ENCODE measurements at regions not wholly inside any gene's neighbourhood (a gene's known extent, or its start where the extent isn't known, plus 50 kb on each side); places are given as distances from the start of the nearest gene placed in this dataset.

DNA sequence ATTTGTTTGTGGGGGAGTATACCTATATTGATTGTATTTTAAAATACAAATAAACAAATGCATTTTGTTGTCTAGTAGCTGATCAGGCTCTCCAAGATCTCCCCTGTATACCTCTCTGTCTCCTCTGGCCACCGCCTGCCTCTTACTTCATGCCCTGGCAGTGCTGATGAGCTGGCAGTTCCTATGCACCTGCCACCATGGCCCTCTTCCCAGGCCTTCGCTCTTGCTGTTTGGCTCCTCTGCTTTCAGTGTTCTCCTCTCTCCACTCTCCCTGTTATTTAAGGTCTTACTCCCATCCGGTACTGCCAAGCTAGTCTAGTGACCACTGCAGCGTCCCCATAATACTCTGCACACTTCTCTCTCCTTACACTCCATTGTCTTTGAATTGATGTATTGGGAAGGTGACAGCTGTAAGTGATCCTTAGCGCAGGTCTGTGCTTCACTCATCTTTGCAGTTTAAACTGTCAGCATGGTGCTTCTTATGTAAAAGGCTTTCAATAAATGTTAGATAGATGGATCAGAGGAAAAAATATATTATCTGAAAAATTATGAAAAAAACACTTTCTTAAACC is 88.1 kb upstream of the ATP1A1 start:
- H3K27ac ChIP-seq: no peak overlapping the region
- TF ChIP-seq CTCF (conservative IDR thresholded peaks at IDR 0.05; ENCODE audit: low read depth, low read length): no peak
- no peaks in the 10 kb centered on the region for H3K27me3 ChIP-seq (ENCODE audit: insufficient read depth, low read depth)
- H3K36me3 ChIP-seq (ENCODE audit: insufficient read depth): no peaks in the 10 kb centered on the region
- no peak overlapping the region for H3K9ac ChIP-seq
- H2AFZ ChIP-seq (ENCODE audit: low read depth): no peak overlapping the region
- no peak overlapping the region for H3K4me3 ChIP-seq (IDR thresholded peaks at IDR 0.05; ENCODE audit: insufficient read depth, low read depth, low read length)
- H3K4me1 ChIP-seq (ENCODE audit: low read depth, poor library complexity, severe bottlenecking): peaks cover 3% of the 10 kb centered on the region
- no peaks in the 10 kb centered on the region for H4K20me1 ChIP-seq (ENCODE audit: insufficient read depth)
- H3K79me2 ChIP-seq (ENCODE audit: insufficient read depth, low read depth): no peaks in the 10 kb centered on the region
- no peak overlapping the region for H3K4me2 ChIP-seq

- Histone ChIP-seq H3K4me1 (ENCODE audit: low read depth, poor library complexity, severe bottlenecking) (peaks cover 3% of the 10 kb centered on the region), H2AFZ (ENCODE audit: low read depth) (no peak overlapping the region), H3K27me3 (ENCODE audit: insufficient read depth, low read depth) (no peaks in the 10 kb centered on the region), H4K20me1 (ENCODE audit: insufficient read depth) (no peaks in the 10 kb centered on the region), H3K27ac (no peak overlapping the region), H3K79me2 (ENCODE audit: insufficient read depth, low read depth) (no peaks in the 10 kb centered on the region), H3K36me3 (ENCODE audit: insufficient read depth) (no peaks in the 10 kb centered on the region), H3K4me3 (IDR thresholded peaks at IDR 0.05; ENCODE audit: insufficient read depth, low read depth, low read length) (no peak overlapping the region), H3K9ac (no peak overlapping the region), H3K4me2 (no peak overlapping the region)
- TF ChIP-seq CTCF (conservative IDR thresholded peaks at IDR 0.05; ENCODE audit: low read depth, low read length): no peak
These were observed 86.5 kb upstream of the ATP1A1 start for GRCh38 chr1:116286541-116286971.

- Histone ChIP-seq H3K27ac (no peak overlapping the region), H3K4me3 (IDR thresholded peaks at IDR 0.05; ENCODE audit: insufficient read depth, low read depth, low read length) (no peak overlapping the region)
- TF ChIP-seq CTCF (conservative IDR thresholded peaks at IDR 0.05; ENCODE audit: low read depth, low read length): no peak
These were observed 85.5 kb upstream of the ATP1A1 start for GRCh38 chr1:116287341-116288200.

DNA sequence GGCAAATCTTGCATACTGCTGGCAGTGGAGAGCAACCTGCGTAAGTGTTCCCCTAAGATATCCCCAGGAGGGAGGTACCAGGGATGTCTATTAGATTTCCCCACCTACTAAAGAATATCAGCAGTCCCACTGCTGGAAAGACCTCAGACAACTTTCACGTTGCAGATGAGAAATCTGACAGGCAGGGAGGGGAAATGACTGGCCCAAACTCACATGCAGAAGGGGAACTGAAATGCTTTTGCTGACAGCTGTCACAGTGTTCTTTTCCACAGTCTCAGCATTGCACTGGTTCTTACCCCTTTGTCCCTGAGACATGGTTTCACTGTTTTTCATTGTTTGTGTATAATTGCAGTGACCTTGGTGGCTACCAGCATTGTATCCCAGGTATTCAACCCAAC is 84.8 kb upstream of the ATP1A1 start:
- peaks cover 3% of the 10 kb centered on the region for H3K4me1 ChIP-seq (ENCODE audit: low read depth, poor library complexity, severe bottlenecking)
- no peak overlapping the region for H3K4me3 ChIP-seq (IDR thresholded peaks at IDR 0.05; ENCODE audit: insufficient read depth, low read depth, low read length)
- H3K4me2 ChIP-seq: no peak overlapping the region
- no peak overlapping the region for H3K9ac ChIP-seq
- no peaks in the 10 kb centered on the region for H3K27me3 ChIP-seq (ENCODE audit: insufficient read depth, low read depth)
- TF ChIP-seq CTCF (conservative IDR thresholded peaks at IDR 0.05; ENCODE audit: low read depth, low read length): no peak
- H4K20me1 ChIP-seq (ENCODE audit: insufficient read depth): no peaks in the 10 kb centered on the region
- H3K79me2 ChIP-seq (ENCODE audit: insufficient read depth, low read depth): no peaks in the 10 kb centered on the region
- no peak overlapping the region for H2AFZ ChIP-seq (ENCODE audit: low read depth)
- no peak overlapping the region for H3K27ac ChIP-seq
- H3K36me3 ChIP-seq (ENCODE audit: insufficient read depth): no peaks in the 10 kb centered on the region

More at GRCh38 chr1:116287341-116288200, 85.5 kb upstream of the ATP1A1 start:
- Histone ChIP-seq H3K27me3 (ENCODE audit: insufficient read depth, low read depth) (no peaks in the 10 kb centered on the region), H2AFZ (ENCODE audit: low read depth) (no peak overlapping the region), H3K36me3 (ENCODE audit: insufficient read depth) (no peaks in the 10 kb centered on the region), H3K4me2 (no peak overlapping the region), H3K9ac (no peak overlapping the region), H3K4me1 (ENCODE audit: low read depth, poor library complexity, severe bottlenecking) (peaks cover 3% of the 10 kb centered on the region), H4K20me1 (ENCODE audit: insufficient read depth) (no peaks in the 10 kb centered on the region), H3K79me2 (ENCODE audit: insufficient read depth, low read depth) (no peaks in the 10 kb centered on the region)

All from KMS-11 (cell line).